Small intestine (tissue), 7 donors: ENCODE measurements at regions not wholly inside any gene's neighbourhood (a gene's known extent, or its start where the extent isn't known, plus 50 kb on each side); places are given as distances from the start of the nearest gene placed in this dataset.

Experiments
- DNase-seq, 2 donors: peaks; one replicate each; pipeline versions ENCODE4 v3.0.0 to v3.0.0-alpha.2; 2013
- FAIRE-seq: peaks from 2 replicates; lab custom pipeline; 2012; peaks lifted over from hg19 to GRCh38; lab: Jason Lieb, UNC
- H3K27ac ChIP-seq, 3 donors: one replicate each; pipeline ENCODE4 v1.5.1; 2013; ENCODE audit warnings: low read length in 2 of 3, mild to moderate bottlenecking in 2 of 3, control low read depth in 1 of 3, inconsistent platforms in 1 of 3, low read depth in 1 of 3, moderate library complexity in 1 of 3
- H3K27me3 ChIP-seq, 3 donors: one replicate each; pipeline ENCODE4 v1.6.1; 2013; ENCODE audit warnings: low read length in 3 of 3, inconsistent platforms in 1 of 3; ENCODE audit not compliant: control insufficient read depth in 3 of 3, insufficient read depth in 3 of 3
- H3K36me3 ChIP-seq, 3 donors: one replicate each; pipeline ENCODE4 v1.6.1; 2013; ENCODE audit warnings: low read length in 3 of 3, inconsistent platforms in 1 of 3, low read depth in 1 of 3, mild to moderate bottlenecking in 1 of 3, moderate library complexity in 1 of 3; ENCODE audit not compliant: control insufficient read depth in 3 of 3, insufficient read depth in 2 of 3
- H3K4me1 ChIP-seq, 3 donors: one replicate each; pipeline ENCODE4 v1.6.1; 2013; ENCODE audit warnings: low read length in 2 of 3, inconsistent platforms in 1 of 3, low read depth in 1 of 3, mild to moderate bottlenecking in 1 of 3, moderate library complexity in 1 of 3; ENCODE audit not compliant: control insufficient read depth in 3 of 3, insufficient read depth in 2 of 3
- H3K4me3 ChIP-seq, 3 donors: one replicate each; pipeline ENCODE4 v1.5.1; 2013; ENCODE audit warnings: low read length in 3 of 3, control low read depth in 1 of 3, inconsistent platforms in 1 of 3, low read depth in 1 of 3, mild to moderate bottlenecking in 1 of 3, moderate library complexity in 1 of 3
- H3K9me3 ChIP-seq, 2 donors: one replicate each; pipeline ENCODE4 v1.6.1; 2013; ENCODE audit warnings: low read depth in 1 of 2, low read length in 1 of 2; ENCODE audit not compliant: control insufficient read depth in 2 of 2, insufficient read depth in 1 of 2
- WGBS, 3 donors: extraction: QIAGEN DNeasy Blood & Tissue Kit; methylation state at CpG; one replicate each; pipeline ENCODE4 v1.1.7; 2013; 5-methylcytosine and 5-hydroxymethylcytosine counted together
- donor health status: healthy with polysubstance abuse.
- donor health status: control.
- donor health status: control.
- donor health status: Bipolar disorder and iron deficiency.
- donor health status: healthy.

- Histone ChIP-seq H3K9me3 (peaks cover 0 to 5% of the 10 kb centered on the region in 2 donors), H3K4me3 (no peak overlapping the region), H3K36me3 (no peaks in the 10 kb centered on the region), H3K27me3 (peaks cover 0 to 39% (median 11%) of the 10 kb centered on the region in 3 donors), H3K27ac (no peak overlapping the region), H3K4me1 (no peaks in the 10 kb centered on the region)
- DNase-seq (no peak), FAIRE-seq (no peak)
- WGBS, 3 donors = 58 to 74% (median 65%) methylated on average over 9 of the region's 9 CpGs
These were observed 181.0 kb downstream of the ABHD5 start for GRCh38 chr3:43871627-43872245.

GRCh38 chr3:43872301-43872700, 181.6 kb downstream of the ABHD5 start:
- 49 to 70% (median 54%) methylated on average over 3 of the region's 3 CpGs for whole genome bisulfite sequencing, 3 donors
- peaks cover 0 to 5% of the 10 kb centered on the region in 2 donors for H3K9me3 ChIP-seq
- H3K27me3 ChIP-seq = peaks cover 0 to 39% (median 11%) of the 10 kb centered on the region in 3 donors
- no peaks in the 10 kb centered on the region for H3K36me3 ChIP-seq
- no peak overlapping the region for H3K4me3 ChIP-seq
- H3K27ac ChIP-seq = no peak overlapping the region
- DNase-seq (no peak), FAIRE-seq (no peak)
- H3K4me1 ChIP-seq = no peaks in the 10 kb centered on the region

- Histone ChIP-seq H3K4me3 (no peak overlapping the region), H3K4me1 (no peaks in the 10 kb centered on the region), H3K27ac (no peak overlapping the region), H3K27me3 (peaks cover 0 to 39% (median 11%) of the 10 kb centered on the region in 3 donors), H3K36me3 (no peaks in the 10 kb centered on the region), H3K9me3 (peaks cover 0 to 5% of the 10 kb centered on the region in 2 donors)
- DNase-seq = no peak
- 46 to 61% (median 54%) methylated on average over 6 of the region's 6 CpGs for WGBS, 3 donors
- FAIRE-seq = no peak
These were observed 182.2 kb downstream of the ABHD5 start for GRCh38 chr3:43872901-43873300.

GRCh38 chr3:43873723-43874122, 183.0 kb downstream of the ABHD5 start:
- WGBS, 3 donors = 85 to 87% (median 86%) methylated on average over 7 of the region's 7 CpGs
- no peaks in the 10 kb centered on the region for H3K36me3 ChIP-seq
- H3K27ac ChIP-seq = no peak overlapping the region
- H3K9me3 ChIP-seq = peaks cover 0 to 5% of the 10 kb centered on the region in 2 donors
- no peak overlapping the region for H3K4me3 ChIP-seq
- no peak for FAIRE-seq
- no peaks in the 10 kb centered on the region for H3K4me1 ChIP-seq
- peaks cover 0 to 37% (median 11%) of the 10 kb centered on the region in 3 donors for H3K27me3 ChIP-seq
- no peak for DNase-seq

GRCh38 chr3:43874290-43874689, 183.6 kb downstream of the ABHD5 start:
- no peak overlapping the region for H3K4me3 ChIP-seq
- peaks cover 0 to 36% (median 7%) of the 10 kb centered on the region in 3 donors for H3K27me3 ChIP-seq
- no peaks in the 10 kb centered on the region for H3K4me1 ChIP-seq
- no peaks in the 10 kb centered on the region for H3K36me3 ChIP-seq
- WGBS, 3 donors = 77 to 84% (median 80%) methylated on average over 1 of the region's 1 CpG
- peaks cover 0 to 5% of the 10 kb centered on the region in 2 donors for H3K9me3 ChIP-seq
- no peak for FAIRE-seq
- no peak for DNase-seq
- H3K27ac ChIP-seq = no peak overlapping the region

GRCh38 chr3:43874731-43875130, 184.0 kb downstream of the ABHD5 start:
- WGBS, 3 donors = 96 to 100% (median 100%) methylated on average over 1 of the region's 1 CpG
- FAIRE-seq = no peak

GRCh38 chr3:43876648-43877047, 185.9 kb downstream of the ABHD5 start:
- no peak for FAIRE-seq
- Histone ChIP-seq H3K4me1 (no peaks in the 10 kb centered on the region), H3K27ac (no peak overlapping the region), H3K27me3 (peaks cover 0 to 16% (median 0%) of the 10 kb centered on the region in 3 donors), H3K4me3 (no peak overlapping the region), H3K9me3 (peaks cover 0 to 5% of the 10 kb centered on the region in 2 donors), H3K36me3 (no peaks in the 10 kb centered on the region)
- no peak for DNase-seq
- WGBS, 3 donors = 82 to 86% (median 84%) methylated on average over 2 of the region's 2 CpGs

More at GRCh38 chr3:43874731-43875130, 184.0 kb downstream of the ABHD5 start:
- peaks cover 0 to 5% of the 10 kb centered on the region in 2 donors for H3K9me3 ChIP-seq
- H3K4me1 ChIP-seq = no peaks in the 10 kb centered on the region
- DNase-seq = no peak
- H3K36me3 ChIP-seq = no peaks in the 10 kb centered on the region
- H3K27me3 ChIP-seq = peaks cover 0 to 32% (median 4%) of the 10 kb centered on the region in 3 donors
- no peak overlapping the region for H3K4me3 ChIP-seq
- no peak overlapping the region for H3K27ac ChIP-seq

GRCh38 chr3:43879166-43879565, 188.4 kb downstream of the ABHD5 start:
- no peak overlapping the region for H3K4me3 ChIP-seq
- no peaks in the 10 kb centered on the region for H3K36me3 ChIP-seq
- FAIRE-seq = no peak
- H3K27ac ChIP-seq = no peak overlapping the region
- no peaks in the 10 kb centered on the region for H3K4me1 ChIP-seq
- DNase-seq = peak; percentile 19 to 54
- H3K27me3 ChIP-seq = peaks cover 0 to 6% (median 0%) of the 10 kb centered on the region in 3 donors
- H3K9me3 ChIP-seq = no peaks in the 10 kb centered on the region
- 18 to 31% (median 22%) methylated on average over 4 of the region's 4 CpGs for whole genome bisulfite sequencing, 3 donors
